Caco-2 (cell line): ENCODE measurements at regions not wholly inside any gene's neighbourhood (a gene's known extent, or its start where the extent isn't known, plus 50 kb on each side); places are given as distances from the start of the nearest gene placed in this dataset.

Source experiments
- BruUV-seq: library from RNA; stranded (reverse); fragments of 400-500 nt; replicated peaks from 2 replicates; lab custom pipeline; 2021; lab: Mats Ljungman, UMichigan
- CTCF ChIA-PET: fragments of 300-600 bp; sonication (Branson Sonifier 250); formaldehyde crosslinking; loops from one replicate; lab custom pipeline; 2022; ENCODE audit warnings: antibody characterized with exemption; lab: Charles Lee
- POLR2A ChIA-PET: fragments of 300-600 bp; sonication (Branson Sonifier 250); formaldehyde crosslinking; loops from one replicate; lab custom pipeline; 2022; ENCODE audit warnings: antibody characterized with exemption; lab: Charles Lee
- DNase-seq, 2 experiments: peaks; one replicate each; pipeline versions ENCODE4 v3.0.0 to v3.0.0-alpha.2; 2020 to 2022
- H3K27me3 ChIP-seq: replicated peaks from 2 replicates; pipeline ENCODE4 v1.6.0; 2011; ENCODE audit warnings: low read length; ENCODE audit not compliant: control insufficient read depth, insufficient read depth
- H3K36me3 ChIP-seq: 2 replicates; pipeline ENCODE4 v1.5.1; 2011; ENCODE audit warnings: low read length; ENCODE audit not compliant: control insufficient read depth, insufficient read depth
- H3K4me1 ChIP-seq: fragments of 250-450 bp; sonication (Bioruptor Pico); 2 replicates; pipeline ENCODE4 v1.5.1; 2020; ENCODE audit warnings: mild to moderate bottlenecking
- H3K4me3 ChIP-seq: 2 replicates; pipeline ENCODE4 v1.5.1; 2011; ENCODE audit warnings: low read depth, mild to moderate bottlenecking, control low read depth, low read length
- H3K9me3 ChIP-seq: fragments of 250-450 bp; sonication (Bioruptor Pico); 2 replicates; pipeline ENCODE4 v1.5.1; 2020; ENCODE audit warnings: mild to moderate bottlenecking, moderate library complexity
- H3K27ac Mint-ChIP-seq: one replicate; pipeline ENCODE4 v1.8.0; 2022; ENCODE audit warnings: mixed read lengths; ENCODE audit not compliant: unreplicated experiment
- H3K27me3 Mint-ChIP-seq: one replicate; pipeline ENCODE4 v1.8.0; 2022; ENCODE audit warnings: mixed read lengths; ENCODE audit not compliant: insufficient read depth, unreplicated experiment
- H3K36me3 Mint-ChIP-seq: one replicate; pipeline ENCODE4 v1.8.0; 2022; ENCODE audit warnings: mild to moderate bottlenecking, mixed read lengths; ENCODE audit not compliant: insufficient read depth, unreplicated experiment
- H3K4me1 Mint-ChIP-seq: one replicate; pipeline ENCODE4 v1.8.0; 2022; ENCODE audit warnings: low read depth, mixed read lengths; ENCODE audit not compliant: unreplicated experiment
- H3K4me3 Mint-ChIP-seq: one replicate; pipeline ENCODE4 v1.8.0; 2022; ENCODE audit warnings: mild to moderate bottlenecking, moderate library complexity, mixed read lengths; ENCODE audit not compliant: unreplicated experiment
- H3K9me3 Mint-ChIP-seq: one replicate; pipeline ENCODE4 v1.8.0; 2022; ENCODE audit warnings: mixed read lengths; ENCODE audit not compliant: unreplicated experiment
- CTCF ChIP-seq, 2 experiments: fragments of 200-600 bp in 1 of 2; IDR thresholded peaks; 1 replicate in 1 of 2; 2 replicates in 1 of 2; pipeline versions ENCODE4 v1.5.1 to v1.8.0; 2011 to 2022; ENCODE audit warnings: antibody characterized with exemption in 1 of 2, control low read depth in 1 of 2, inconsistent platforms in 1 of 2, low read depth in 1 of 2, low read length in 1 of 2, mild to moderate bottlenecking in 1 of 2, moderate library complexity in 1 of 2; ENCODE audit not compliant: insufficient read depth in 1 of 2, severe bottlenecking in 1 of 2, unreplicated experiment in 1 of 2
- intact Hi-C: fragments of 100-400 bp; cut with micrococcal nuclease; formaldehyde crosslinking; loops from one replicate; pipeline ENCODE4 v1.10.0; 2022; ENCODE audit not compliant: unreplicated experiment

GRCh38 chr2:239756031-239756789 is 268.9 kb downstream of the NDUFA10 start:
- POLR2A ChIA-PET: no interaction called here
- BruUV-seq: no TSS peak
- no peaks in the 10 kb centered on the region for H3K9me3 Mint-ChIP-seq
- H3K4me3 Mint-ChIP-seq: no peak overlapping the region
- no peaks in the 10 kb centered on the region for H3K4me1 Mint-ChIP-seq
- H3K27me3 Mint-ChIP-seq: no peaks in the 10 kb centered on the region
- intact Hi-C loops: no loop called here
- no peak for TF ChIP-seq CTCF (IDR thresholded peaks at IDR 0.05; ENCODE audit: insufficient read depth in 1 of 2, low read depth in 1 of 2, low read length in 1 of 2, severe bottlenecking in 1 of 2, unreplicated experiment in 1 of 2)
- CTCF ChIA-PET: no interaction called here
- H3K27ac Mint-ChIP-seq: no peak overlapping the region
- no peaks in the 10 kb centered on the region for H3K36me3 Mint-ChIP-seq
- no peaks in the 10 kb centered on the region for H3K36me3 ChIP-seq
- H3K9me3 ChIP-seq: no peaks in the 10 kb centered on the region
- H3K27me3 ChIP-seq: no peaks in the 10 kb centered on the region
- H3K4me3 ChIP-seq: no peak overlapping the region
- no peaks in the 10 kb centered on the region for H3K4me1 ChIP-seq
- DNase-seq: no peak

GRCh38 chr2:239753401-239753837 is 271.7 kb downstream of the NDUFA10 start:
- TF ChIP-seq CTCF (IDR thresholded peaks at IDR 0.05; ENCODE audit: insufficient read depth in 1 of 2, low read depth in 1 of 2, low read length in 1 of 2, severe bottlenecking in 1 of 2, unreplicated experiment in 1 of 2): no peak
- intact Hi-C loops: no loop called here
- CTCF ChIA-PET: no interaction called here
- H3K27me3 ChIP-seq: no peaks in the 10 kb centered on the region
- H3K36me3 ChIP-seq: no peaks in the 10 kb centered on the region
- no peak for DNase-seq
- no peaks in the 10 kb centered on the region for H3K27me3 Mint-ChIP-seq
- no peak overlapping the region for H3K27ac Mint-ChIP-seq
- H3K36me3 Mint-ChIP-seq: no peaks in the 10 kb centered on the region
- H3K9me3 ChIP-seq: no peaks in the 10 kb centered on the region
- no TSS peak for BruUV-seq
- no peak overlapping the region for H3K4me3 ChIP-seq
- POLR2A ChIA-PET: no interaction called here
- no peak overlapping the region for H3K4me3 Mint-ChIP-seq
- H3K9me3 Mint-ChIP-seq: no peaks in the 10 kb centered on the region
- H3K4me1 Mint-ChIP-seq: no peaks in the 10 kb centered on the region
- H3K4me1 ChIP-seq: no peaks in the 10 kb centered on the region

DNA sequence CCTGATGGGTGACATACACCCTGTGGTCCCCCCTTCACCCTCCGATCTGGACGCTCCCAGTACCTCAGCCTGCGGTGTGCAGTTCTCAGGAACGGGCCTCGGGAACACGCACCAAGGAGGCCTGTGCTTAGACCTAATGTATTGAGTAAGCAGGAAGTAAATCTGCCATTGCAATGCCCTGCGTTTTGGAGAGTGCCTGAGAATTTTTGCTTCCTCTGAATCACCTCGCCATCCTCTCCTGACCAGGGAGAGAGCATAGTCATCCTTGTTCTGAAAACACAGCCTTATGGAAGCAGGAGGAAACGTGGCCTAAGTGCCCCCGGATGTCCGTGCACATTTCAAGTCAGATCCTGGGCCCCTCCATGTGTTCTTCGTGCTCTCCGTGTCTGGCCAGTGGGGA is 272.2 kb downstream of the NDUFA10 start:
- BruUV-seq: no TSS peak
- H3K27ac Mint-ChIP-seq: no peak overlapping the region

More for the DNA sequence above, 272.2 kb downstream of the NDUFA10 start:
- Histone ChIP-seq H3K27me3 (no peaks in the 10 kb centered on the region), H3K4me3 (no peak overlapping the region), H3K9me3 (no peaks in the 10 kb centered on the region), H3K36me3 (no peaks in the 10 kb centered on the region), H3K4me1 (no peaks in the 10 kb centered on the region)
- no peak for DNase-seq
- no peak overlapping the region for H3K4me3 Mint-ChIP-seq
- H3K4me1 Mint-ChIP-seq: no peaks in the 10 kb centered on the region
- ChIA-PET POLR2A (no interaction called here), CTCF (no interaction called here)
- intact Hi-C loops: no loop called here
- H3K36me3 Mint-ChIP-seq: no peaks in the 10 kb centered on the region
- H3K9me3 Mint-ChIP-seq: no peaks in the 10 kb centered on the region
- no peak for TF ChIP-seq CTCF (IDR thresholded peaks at IDR 0.05; ENCODE audit: insufficient read depth in 1 of 2, low read depth in 1 of 2, low read length in 1 of 2, severe bottlenecking in 1 of 2, unreplicated experiment in 1 of 2)
- H3K27me3 Mint-ChIP-seq: no peaks in the 10 kb centered on the region
